MM.1S (cell line): ENCODE measurements at regions not wholly inside any gene's neighbourhood (a gene's known extent, or its start where the extent isn't known, plus 50 kb on each side); places are given as distances from the start of the nearest gene placed in this dataset.

Source experiments
- EZH2 ChIP-seq: fragments of 300-600 bp; sonication (generic); optimal IDR thresholded peaks from 2 replicates; pipeline ENCODE3; 2017; ENCODE audit warnings: low read depth, mild to moderate bottlenecking, antibody characterized with exemption, low read length, mixed read lengths
- EZH2phosphoT487 ChIP-seq: fragments of 300-600 bp; sonication (generic); IDR thresholded peaks from 2 replicates; pipeline ENCODE4 v1.6.1; 2018; ENCODE audit warnings: antibody characterized with exemption, low read length
- TF ChIP-seq, protein P1 (sequence below): fragments of 300-600 bp; sonication (generic); IDR thresholded peaks from 2 replicates; pipeline ENCODE4 v1.5.1; 2016; ENCODE audit warnings: antibody characterized with exemption, low read length, mixed read lengths

DNA sequence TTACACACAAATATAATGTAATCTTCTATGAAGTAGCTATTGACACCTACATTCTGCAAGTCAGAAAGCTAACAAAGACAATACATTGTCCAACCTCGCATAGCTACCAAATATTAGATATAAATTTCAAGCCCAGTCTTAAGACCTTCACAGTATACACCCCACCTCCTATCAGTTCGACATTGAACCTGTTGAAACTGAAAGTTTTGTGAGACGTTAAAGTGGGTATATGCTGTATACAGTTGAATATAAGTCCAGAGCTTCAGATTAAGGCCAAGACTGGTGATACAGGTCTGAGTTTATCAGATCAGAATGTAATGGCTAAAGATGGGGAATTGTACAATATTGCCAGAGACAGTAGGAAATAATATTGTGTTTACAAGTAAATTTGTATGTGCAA, 489.3 kb upstream of the RORB start:
- TF ChIP-seq, protein P1, sequence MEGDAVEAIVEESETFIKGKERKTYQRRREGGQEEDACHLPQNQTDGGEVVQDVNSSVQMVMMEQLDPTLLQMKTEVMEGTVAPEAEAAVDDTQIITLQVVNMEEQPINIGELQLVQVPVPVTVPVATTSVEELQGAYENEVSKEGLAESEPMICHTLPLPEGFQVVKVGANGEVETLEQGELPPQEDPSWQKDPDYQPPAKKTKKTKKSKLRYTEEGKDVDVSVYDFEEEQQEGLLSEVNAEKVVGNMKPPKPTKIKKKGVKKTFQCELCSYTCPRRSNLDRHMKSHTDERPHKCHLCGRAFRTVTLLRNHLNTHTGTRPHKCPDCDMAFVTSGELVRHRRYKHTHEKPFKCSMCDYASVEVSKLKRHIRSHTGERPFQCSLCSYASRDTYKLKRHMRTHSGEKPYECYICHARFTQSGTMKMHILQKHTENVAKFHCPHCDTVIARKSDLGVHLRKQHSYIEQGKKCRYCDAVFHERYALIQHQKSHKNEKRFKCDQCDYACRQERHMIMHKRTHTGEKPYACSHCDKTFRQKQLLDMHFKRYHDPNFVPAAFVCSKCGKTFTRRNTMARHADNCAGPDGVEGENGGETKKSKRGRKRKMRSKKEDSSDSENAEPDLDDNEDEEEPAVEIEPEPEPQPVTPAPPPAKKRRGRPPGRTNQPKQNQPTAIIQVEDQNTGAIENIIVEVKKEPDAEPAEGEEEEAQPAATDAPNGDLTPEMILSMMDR, result no peak
- TF ChIP-seq EZH2 (no peak), EZH2phosphoT487 (no peak)
